ENCODE measurements at regions not wholly inside any gene's neighbourhood (a gene's known extent, or its start where the extent isn't known, plus 50 kb on each side); places are given as distances from the start of the nearest gene placed in this dataset.

GRCh38 chr7:145219461-145219860 is 383.6 kb upstream of the TPK1 start:
- H4K20me1 ChIP-seq (ENCODE audit: control insufficient read depth, insufficient read depth, low read length, poor library complexity, severe bottlenecking) = no peaks in the 10 kb centered on the region
- H3K27me3 ChIP-seq (replicated peaks in 1 of 4; ENCODE audit: control extremely low read depth in 1 of 4, control insufficient read depth in 3 of 4, insufficient read depth in 4 of 4, low read length in 3 of 4) = no peaks in the 10 kb centered on the region
- H2AFZ ChIP-seq (ENCODE audit: insufficient read depth, low read depth, low read length, poor library complexity, severe bottlenecking) = no peak overlapping the region
- CTCF ChIA-PET = no interaction called here
- no peak overlapping the region for H3K27ac ChIP-seq (ENCODE audit: low read length in 2 of 2)
- no peaks in the 10 kb centered on the region for H3K79me2 ChIP-seq (ENCODE audit: control insufficient read depth, insufficient read depth, low read length)
- Mint-ChIP-seq H3K27ac (no peak overlapping the region), H3K4me1 (no peaks in the 10 kb centered on the region), H3K27me3 (no peaks in the 10 kb centered on the region), H3K4me3 (no peak overlapping the region), H3K9me3 (ENCODE audit: insufficient read depth) (peaks cover 4% of the 10 kb centered on the region)
- H3K4me3 ChIP-seq (ENCODE audit: control extremely low read depth in 1 of 5, extremely low read depth in 1 of 5, insufficient read depth in 1 of 5, low read depth in 2 of 5, low read length in 4 of 5) = no peak overlapping the region
- ATAC-seq (ENCODE audit: low read depth) (no peak), DNase-seq (no peak)
- peaks cover 0 to 7% (median 0%) of the 10 kb centered on the region in 3 donors for H3K9me3 ChIP-seq (ENCODE audit: control extremely low read depth in 1 of 3, control insufficient read depth in 2 of 3, insufficient read depth in 1 of 3, low read length in 2 of 3)
- H3K4me1 ChIP-seq (ENCODE audit: control insufficient read depth in 2 of 2, insufficient read depth in 2 of 2, low read length in 2 of 2) = no peaks in the 10 kb centered on the region
- no peaks in the 10 kb centered on the region for H3K36me3 ChIP-seq (replicated peaks in 1 of 2; ENCODE audit: control extremely low read depth in 1 of 2, control insufficient read depth in 1 of 2, extremely low read depth in 1 of 2, insufficient read depth in 2 of 2, low read length in 1 of 2)
- H3K4me2 ChIP-seq (replicated peaks; ENCODE audit: low read depth, low read length, poor library complexity, severe bottlenecking) = no peak overlapping the region
- POLR2A ChIA-PET = no interaction called here
- no peak overlapping the region for H3K9ac ChIP-seq (ENCODE audit: low read length)
- 85% methylated on average over 4 of the region's 4 CpGs for WGBS (ENCODE audit: insufficient coverage)
- TF ChIP-seq CTCF (IDR thresholded peaks at IDR 0.05) (no peak), EZH2 (IDR thresholded peaks at IDR 0.05; ENCODE audit: borderline replicate concordance, insufficient read depth, low read depth, low read length, poor library complexity, severe bottlenecking) (no peak)
- intact Hi-C loops (cut with micrococcal nuclease) = no loop called here

GRCh38 chr7:145216866-145217265 is 381.0 kb upstream of the TPK1 start:
- no peaks in the 10 kb centered on the region for H3K4me1 ChIP-seq (ENCODE audit: control insufficient read depth in 2 of 2, insufficient read depth in 2 of 2, low read length in 2 of 2)
- ChIA-PET POLR2A (no interaction called here), CTCF (no interaction called here)
- Mint-ChIP-seq H3K4me1 (no peaks in the 10 kb centered on the region), H3K9me3 (ENCODE audit: insufficient read depth) (peaks cover 4% of the 10 kb centered on the region), H3K27me3 (no peaks in the 10 kb centered on the region), H3K4me3 (no peak overlapping the region), H3K27ac (no peak overlapping the region)
- H3K4me3 ChIP-seq (ENCODE audit: control extremely low read depth in 1 of 5, extremely low read depth in 1 of 5, insufficient read depth in 1 of 5, low read depth in 2 of 5, low read length in 4 of 5) = no peak overlapping the region
- H4K20me1 ChIP-seq (ENCODE audit: control insufficient read depth, insufficient read depth, low read length, poor library complexity, severe bottlenecking) = no peaks in the 10 kb centered on the region
- H3K27me3 ChIP-seq (replicated peaks in 1 of 4; ENCODE audit: control extremely low read depth in 1 of 4, control insufficient read depth in 3 of 4, insufficient read depth in 4 of 4, low read length in 3 of 4) = no peaks in the 10 kb centered on the region
- WGBS (ENCODE audit: insufficient coverage) = no CpG with 5 or more reads among the region's 4 CpGs
- DNase-seq (no peak), ATAC-seq (ENCODE audit: low read depth) (no peak)
- H3K4me2 ChIP-seq (replicated peaks; ENCODE audit: low read depth, low read length, poor library complexity, severe bottlenecking) = no peak overlapping the region
- H3K9me3 ChIP-seq (ENCODE audit: control extremely low read depth in 1 of 3, control insufficient read depth in 2 of 3, insufficient read depth in 1 of 3, low read length in 2 of 3) = peaks cover 0 to 7% (median 0%) of the 10 kb centered on the region in 3 donors
- H3K27ac ChIP-seq (ENCODE audit: low read length in 2 of 2) = no peak overlapping the region
- H3K9ac ChIP-seq (ENCODE audit: low read length) = no peak overlapping the region
- H3K79me2 ChIP-seq (ENCODE audit: control insufficient read depth, insufficient read depth, low read length) = no peaks in the 10 kb centered on the region
- H3K36me3 ChIP-seq (replicated peaks in 1 of 2; ENCODE audit: control extremely low read depth in 1 of 2, control insufficient read depth in 1 of 2, extremely low read depth in 1 of 2, insufficient read depth in 2 of 2, low read length in 1 of 2) = no peaks in the 10 kb centered on the region
- TF ChIP-seq EZH2 (IDR thresholded peaks at IDR 0.05; ENCODE audit: borderline replicate concordance, insufficient read depth, low read depth, low read length, poor library complexity, severe bottlenecking) (no peak), CTCF (IDR thresholded peaks at IDR 0.05) (no peak)
- no peak overlapping the region for H2AFZ ChIP-seq (ENCODE audit: insufficient read depth, low read depth, low read length, poor library complexity, severe bottlenecking)
- intact Hi-C loops (cut with micrococcal nuclease) = no loop called here
